ENCODE measurements at regions not wholly inside any gene's neighbourhood (a gene's known extent, or its start where the extent isn't known, plus 50 kb on each side); places are given as distances from the start of the nearest gene placed in this dataset.

GRCh38 chr6:121984956-121985355 lies 414.5 kb upstream of the HSF2 start:
- Mint-ChIP-seq H3K27me3 (ENCODE audit: low read depth) (peaks cover 5% of the 10 kb centered on the region), H3K36me3 (ENCODE audit: low read depth) (peaks cover 8% of the 10 kb centered on the region), H3K9me3 (ENCODE audit: low read depth) (peaks cover 21% of the 10 kb centered on the region), H3K27ac (ENCODE audit: unreplicated experiment) (no peak overlapping the region), H3K4me3 (ENCODE audit: unreplicated experiment) (no peak overlapping the region), H3K4me1 (ENCODE audit: low read depth) (no peaks in the 10 kb centered on the region)
- no peak for DNase-seq (ENCODE audit: low spot score)
- TF ChIP-seq, protein P1, sequence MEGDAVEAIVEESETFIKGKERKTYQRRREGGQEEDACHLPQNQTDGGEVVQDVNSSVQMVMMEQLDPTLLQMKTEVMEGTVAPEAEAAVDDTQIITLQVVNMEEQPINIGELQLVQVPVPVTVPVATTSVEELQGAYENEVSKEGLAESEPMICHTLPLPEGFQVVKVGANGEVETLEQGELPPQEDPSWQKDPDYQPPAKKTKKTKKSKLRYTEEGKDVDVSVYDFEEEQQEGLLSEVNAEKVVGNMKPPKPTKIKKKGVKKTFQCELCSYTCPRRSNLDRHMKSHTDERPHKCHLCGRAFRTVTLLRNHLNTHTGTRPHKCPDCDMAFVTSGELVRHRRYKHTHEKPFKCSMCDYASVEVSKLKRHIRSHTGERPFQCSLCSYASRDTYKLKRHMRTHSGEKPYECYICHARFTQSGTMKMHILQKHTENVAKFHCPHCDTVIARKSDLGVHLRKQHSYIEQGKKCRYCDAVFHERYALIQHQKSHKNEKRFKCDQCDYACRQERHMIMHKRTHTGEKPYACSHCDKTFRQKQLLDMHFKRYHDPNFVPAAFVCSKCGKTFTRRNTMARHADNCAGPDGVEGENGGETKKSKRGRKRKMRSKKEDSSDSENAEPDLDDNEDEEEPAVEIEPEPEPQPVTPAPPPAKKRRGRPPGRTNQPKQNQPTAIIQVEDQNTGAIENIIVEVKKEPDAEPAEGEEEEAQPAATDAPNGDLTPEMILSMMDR (IDR thresholded peaks at IDR 0.05) = no peak

- TF ChIP-seq, protein P1 (IDR thresholded peaks at IDR 0.05) = no peak
Observed at GRCh38 chr6:121993362-121993761, 406.1 kb upstream of the HSF2 start.

DNA sequence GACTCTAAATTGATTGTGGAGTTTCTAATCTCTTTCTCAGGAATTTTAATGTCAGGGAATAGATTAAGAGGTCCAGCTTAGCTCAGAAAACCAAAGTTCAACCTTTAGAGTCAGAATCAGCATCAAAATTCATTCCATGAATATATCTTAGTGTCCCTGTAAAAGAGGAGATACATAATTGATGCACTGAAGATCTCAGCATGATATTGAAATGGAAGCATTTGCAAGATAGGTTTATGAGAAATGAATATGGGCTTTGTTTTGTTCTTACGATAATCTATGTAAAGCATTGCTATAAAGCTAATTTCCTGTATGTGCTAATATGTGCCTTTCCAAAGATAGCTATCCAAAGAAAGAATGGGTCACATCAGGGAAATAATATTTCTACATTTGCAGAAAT lies 404.5 kb upstream of the HSF2 start:
- TF ChIP-seq, protein P1 (IDR thresholded peaks at IDR 0.05) = no peak
- Mint-ChIP-seq H3K4me1 (ENCODE audit: low read depth) (no peaks in the 10 kb centered on the region), H3K27me3 (ENCODE audit: low read depth) (peaks cover under 1% of the 10 kb centered on the region), H3K27ac (ENCODE audit: unreplicated experiment) (no peak overlapping the region), H3K9me3 (ENCODE audit: low read depth) (peaks cover 4% of the 10 kb centered on the region), H3K4me3 (ENCODE audit: unreplicated experiment) (no peak overlapping the region), H3K36me3 (ENCODE audit: low read depth) (no peaks in the 10 kb centered on the region)
- DNase-seq (ENCODE audit: low spot score) = no peak

More at GRCh38 chr6:121993362-121993761, 406.1 kb upstream of the HSF2 start:
- Mint-ChIP-seq H3K4me3 (ENCODE audit: unreplicated experiment) (no peak overlapping the region), H3K9me3 (ENCODE audit: low read depth) (peaks cover 4% of the 10 kb centered on the region), H3K27me3 (ENCODE audit: low read depth) (peaks cover 2% of the 10 kb centered on the region), H3K4me1 (ENCODE audit: low read depth) (no peaks in the 10 kb centered on the region), H3K36me3 (ENCODE audit: low read depth) (no peaks in the 10 kb centered on the region), H3K27ac (ENCODE audit: unreplicated experiment) (no peak overlapping the region)
- DNase-seq (ENCODE audit: low spot score) = no peak

DNA sequence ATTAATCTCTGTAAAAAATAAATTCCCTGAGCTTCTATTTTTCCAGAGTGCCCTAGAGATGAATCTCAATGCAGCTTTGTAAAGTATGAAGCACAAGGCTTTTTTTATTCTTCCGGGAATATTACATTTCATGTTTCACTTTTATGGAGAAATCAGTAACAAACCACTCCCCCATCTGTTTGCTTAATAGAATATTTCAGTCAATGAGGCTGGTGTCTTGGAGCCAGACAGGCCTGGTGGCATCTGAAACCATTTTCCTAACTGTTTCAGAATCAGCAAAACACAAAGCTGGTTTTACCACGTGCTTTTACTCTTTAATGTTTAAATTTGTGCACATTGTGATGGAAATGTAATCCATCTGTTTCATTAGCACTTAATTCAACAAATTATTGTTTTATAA lies 400.8 kb upstream of the HSF2 start:
- Mint-ChIP-seq H3K4me3 (ENCODE audit: unreplicated experiment) (no peak overlapping the region), H3K27ac (ENCODE audit: unreplicated experiment) (no peak overlapping the region), H3K36me3 (ENCODE audit: low read depth) (no peaks in the 10 kb centered on the region), H3K9me3 (ENCODE audit: low read depth) (peaks cover 4% of the 10 kb centered on the region), H3K27me3 (ENCODE audit: low read depth) (no peaks in the 10 kb centered on the region), H3K4me1 (ENCODE audit: low read depth) (no peaks in the 10 kb centered on the region)
- no peak for DNase-seq (ENCODE audit: low spot score)
- TF ChIP-seq, protein P1 (IDR thresholded peaks at IDR 0.05) = no peak

DNA sequence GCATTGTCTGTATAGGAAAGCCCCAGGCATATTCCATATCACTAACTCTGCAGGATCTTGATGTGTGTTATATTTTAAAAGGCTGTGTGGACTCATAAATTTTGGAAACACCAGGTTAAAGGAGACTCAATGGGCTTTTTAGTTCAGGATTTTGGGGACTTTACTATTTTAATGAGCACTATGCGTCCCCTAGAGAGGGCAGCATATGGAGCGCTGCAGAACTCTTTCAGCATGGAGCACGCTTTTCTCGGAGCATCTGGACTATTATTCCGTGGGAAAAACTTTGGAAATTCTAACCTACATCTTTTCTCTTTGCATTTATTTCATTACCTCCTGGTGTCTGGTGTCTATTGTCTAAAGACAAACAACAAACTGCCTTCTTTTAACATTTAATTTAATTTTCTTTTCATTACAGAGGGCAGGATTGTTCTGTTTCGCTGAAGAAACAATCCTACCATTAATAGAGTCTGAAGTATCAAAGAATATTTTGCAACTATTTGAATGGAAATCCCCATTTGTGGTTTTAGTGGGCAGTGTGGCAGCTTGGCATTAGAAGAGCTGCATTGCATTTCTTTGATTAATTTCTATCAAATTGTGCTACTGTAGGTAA lies 399.9 kb upstream of the HSF2 start:
- Mint-ChIP-seq H3K9me3 (ENCODE audit: low read depth) (peaks cover 4% of the 10 kb centered on the region), H3K27me3 (ENCODE audit: low read depth) (no peaks in the 10 kb centered on the region), H3K27ac (ENCODE audit: unreplicated experiment) (no peak overlapping the region), H3K4me3 (ENCODE audit: unreplicated experiment) (no peak overlapping the region), H3K36me3 (ENCODE audit: low read depth) (no peaks in the 10 kb centered on the region), H3K4me1 (ENCODE audit: low read depth) (no peaks in the 10 kb centered on the region)
- TF ChIP-seq, protein P1 (IDR thresholded peaks at IDR 0.05) = no peak
- no peak for DNase-seq (ENCODE audit: low spot score)

Measured in chondrocyte (in vitro differentiated cells).